NCI-H460 (cell line): ENCODE measurements at regions not wholly inside any gene's neighbourhood (a gene's known extent, or its start where the extent isn't known, plus 50 kb on each side); places are given as distances from the start of the nearest gene placed in this dataset.

Source experiments
- DNase-seq: peaks from one replicate; pipeline ENCODE4 v3.0.0-alpha.2; 2016; ENCODE audit warnings: low read depth; ENCODE audit errors: extremely low read depth

GRCh38 chr5:109917154-109917546 is 227.4 kb downstream of the MAN2A1 start:
- DNase-seq, result no peak

GRCh38 chr5:109917966-109918365 is 228.2 kb downstream of the MAN2A1 start:
- DNase-seq, result no peak

GRCh38 chr5:109920736-109921135 is 231.0 kb downstream of the MAN2A1 start:
- no peak for DNase-seq

- DNase-seq, result no peak
Measured at GRCh38 chr5:109921735-109922380, 232.1 kb downstream of the MAN2A1 start.

GRCh38 chr5:109922381-109922995 is 232.8 kb downstream of the MAN2A1 start:
- no peak for DNase-seq

- DNase-seq, result no peak
Measured at GRCh38 chr5:109923205-109923604, 233.5 kb downstream of the MAN2A1 start.

GRCh38 chr5:109924237-109925107 is 234.7 kb downstream of the MAN2A1 start:
- DNase-seq, result no peak

- DNase-seq, result no peak
Measured at GRCh38 chr5:109927639-109928038, 237.9 kb downstream of the MAN2A1 start.

- DNase-seq, result no peak
Measured at GRCh38 chr5:109928046-109928445, 238.3 kb downstream of the MAN2A1 start.

- no peak for DNase-seq
Measured at GRCh38 chr5:109928811-109929210, 239.1 kb downstream of the MAN2A1 start.

- DNase-seq, result no peak
Measured at GRCh38 chr5:109929376-109929775, 239.6 kb downstream of the MAN2A1 start.

- no peak for DNase-seq
Measured at GRCh38 chr5:109929911-109930310, 240.2 kb downstream of the MAN2A1 start.

GRCh38 chr5:109931049-109931780 is 241.5 kb downstream of the MAN2A1 start:
- no peak for DNase-seq

- DNase-seq, result no peak
Measured at GRCh38 chr5:109935833-109936490, 246.2 kb downstream of the MAN2A1 start.

GRCh38 chr5:109936996-109937395 is 247.3 kb downstream of the MAN2A1 start:
- no peak for DNase-seq

- no peak for DNase-seq
Measured at GRCh38 chr5:109937951-109938350, 248.2 kb downstream of the MAN2A1 start.

GRCh38 chr5:109938453-109938852 is 248.7 kb downstream of the MAN2A1 start:
- no peak for DNase-seq

- DNase-seq, result no peak
Measured at GRCh38 chr5:109939116-109939682, 249.5 kb downstream of the MAN2A1 start.

GRCh38 chr5:109942646-109943045 is 252.9 kb downstream of the MAN2A1 start:
- DNase-seq, result no peak

GRCh38 chr5:109943701-109944235 is 254.0 kb downstream of the MAN2A1 start:
- DNase-seq, result no peak
